Panc1 (cell line): ENCODE measurements at regions not wholly inside any gene's neighbourhood (a gene's known extent, or its start where the extent isn't known, plus 50 kb on each side); places are given as distances from the start of the nearest gene placed in this dataset.

Experiments
- CTCF ChIP-seq: fragments of 450-650 bp; IDR thresholded peaks from 2 replicates; pipeline ENCODE4 v1.5.1; 2017; ENCODE audit warnings: mild to moderate bottlenecking
- SIN3A ChIP-seq: IDR thresholded peaks from 2 replicates; pipeline ENCODE4 v1.6.1; 2012; ENCODE audit warnings: low read depth, mild to moderate bottlenecking, low read length, moderate library complexity, borderline replicate concordance; ENCODE audit not compliant: insufficient read depth

- TF ChIP-seq SIN3A (no peak), CTCF (no peak)
Observed at GRCh38 chr18:78768656-78769501, 210.7 kb upstream of the SALL3 start.
